BLaER1 (cell line): ENCODE measurements at regions not wholly inside any gene's neighbourhood (a gene's known extent, or its start where the extent isn't known, plus 50 kb on each side); places are given as distances from the start of the nearest gene placed in this dataset.

ENCODE experiments used
- H3K27ac ChIP-seq: shearing (Covaris generic); formaldehyde crosslinking; 2 replicates; pipeline ENCODE4 v1.8.1; 2022
- H3K27me3 ChIP-seq: shearing (Covaris generic); formaldehyde crosslinking; 2 replicates; pipeline ENCODE4 v1.8.1; 2022
- H3K36me3 ChIP-seq: shearing (Covaris generic); formaldehyde crosslinking; 2 replicates; pipeline ENCODE4 v1.8.1; 2022
- H3K4me1 ChIP-seq: shearing (Covaris generic); formaldehyde crosslinking; 2 replicates; pipeline ENCODE4 v1.8.1; 2022
- H3K4me2 ChIP-seq: shearing (Covaris generic); formaldehyde crosslinking; 2 replicates; pipeline ENCODE4 v1.8.1; 2022
- H3K4me3 ChIP-seq: shearing (Covaris generic); formaldehyde crosslinking; 2 replicates; pipeline ENCODE4 v1.8.1; 2022
- H3K9ac ChIP-seq: shearing (Covaris generic); formaldehyde crosslinking; 2 replicates; pipeline ENCODE4 v1.8.1; 2022
- H3K9me3 ChIP-seq: shearing (Covaris generic); formaldehyde crosslinking; 2 replicates; pipeline ENCODE4 v1.8.1; 2022
- H4K20me1 ChIP-seq: shearing (Covaris generic); formaldehyde crosslinking; 2 replicates; pipeline ENCODE4 v1.8.1; 2022
- Cebpa-rat ChIP-seq: shearing (Covaris generic); IDR thresholded peaks from 2 replicates; pipeline ENCODE4 v1.8.1; 2022

GRCh38 chr6:113292646-113293422 is 564.3 kb upstream of the MARCKS start:
- H3K36me3 ChIP-seq: no peaks in the 10 kb centered on the region
- no peaks in the 10 kb centered on the region for H3K27me3 ChIP-seq
- TF ChIP-seq Cebpa-rat: no peak
- H3K9ac ChIP-seq: no peak overlapping the region
- no peak overlapping the region for H3K27ac ChIP-seq
- H3K4me1 ChIP-seq: no peaks in the 10 kb centered on the region
- H3K4me3 ChIP-seq: no peak overlapping the region
- no peaks in the 10 kb centered on the region for H3K9me3 ChIP-seq
- H3K4me2 ChIP-seq: no peak overlapping the region
- H4K20me1 ChIP-seq: no peaks in the 10 kb centered on the region

- no peaks in the 10 kb centered on the region for H3K27me3 ChIP-seq
- no peak overlapping the region for H3K27ac ChIP-seq
- H3K9me3 ChIP-seq: no peaks in the 10 kb centered on the region
- H3K9ac ChIP-seq: no peak overlapping the region
- no peak for TF ChIP-seq Cebpa-rat
- no peaks in the 10 kb centered on the region for H3K4me1 ChIP-seq
- H3K4me3 ChIP-seq: no peak overlapping the region
- H3K4me2 ChIP-seq: no peak overlapping the region
- no peaks in the 10 kb centered on the region for H4K20me1 ChIP-seq
- H3K36me3 ChIP-seq: no peaks in the 10 kb centered on the region
Observed at GRCh38 chr6:113293423-113293740, 563.8 kb upstream of the MARCKS start.

GRCh38 chr6:113299531-113299930 is 557.6 kb upstream of the MARCKS start:
- H3K9ac ChIP-seq: no peak overlapping the region
- no peak for TF ChIP-seq Cebpa-rat
- H3K4me2 ChIP-seq: no peak overlapping the region
- H4K20me1 ChIP-seq: no peaks in the 10 kb centered on the region
- no peaks in the 10 kb centered on the region for H3K4me1 ChIP-seq
- H3K27me3 ChIP-seq: no peaks in the 10 kb centered on the region
- no peak overlapping the region for H3K4me3 ChIP-seq
- no peaks in the 10 kb centered on the region for H3K36me3 ChIP-seq
- no peaks in the 10 kb centered on the region for H3K9me3 ChIP-seq
- H3K27ac ChIP-seq: no peak overlapping the region

GRCh38 chr6:113301651-113302050 is 555.5 kb upstream of the MARCKS start:
- no peaks in the 10 kb centered on the region for H4K20me1 ChIP-seq
- H3K4me2 ChIP-seq: no peak overlapping the region
- H3K27ac ChIP-seq: no peak overlapping the region
- no peaks in the 10 kb centered on the region for H3K9me3 ChIP-seq
- H3K4me1 ChIP-seq: no peaks in the 10 kb centered on the region
- no peak overlapping the region for H3K4me3 ChIP-seq
- TF ChIP-seq Cebpa-rat: no peak
- H3K27me3 ChIP-seq: no peaks in the 10 kb centered on the region
- no peaks in the 10 kb centered on the region for H3K36me3 ChIP-seq
- H3K9ac ChIP-seq: no peak overlapping the region

- Histone ChIP-seq H3K4me2 (no peak overlapping the region), H3K4me1 (no peaks in the 10 kb centered on the region), H3K36me3 (no peaks in the 10 kb centered on the region), H3K27me3 (no peaks in the 10 kb centered on the region), H3K4me3 (no peak overlapping the region), H3K27ac (no peak overlapping the region), H3K9ac (no peak overlapping the region), H4K20me1 (no peaks in the 10 kb centered on the region), H3K9me3 (no peaks in the 10 kb centered on the region)
- TF ChIP-seq Cebpa-rat: no peak
Observed at GRCh38 chr6:113304116-113304515, 553.0 kb upstream of the MARCKS start.

- H3K4me2 ChIP-seq: no peak overlapping the region
- no peaks in the 10 kb centered on the region for H3K36me3 ChIP-seq
- TF ChIP-seq Cebpa-rat: no peak
- H3K27ac ChIP-seq: no peak overlapping the region
- no peaks in the 10 kb centered on the region for H4K20me1 ChIP-seq
- no peaks in the 10 kb centered on the region for H3K27me3 ChIP-seq
- H3K4me1 ChIP-seq: no peaks in the 10 kb centered on the region
- H3K4me3 ChIP-seq: no peak overlapping the region
- no peak overlapping the region for H3K9ac ChIP-seq
- H3K9me3 ChIP-seq: no peaks in the 10 kb centered on the region
Observed at GRCh38 chr6:113306552-113307145, 550.5 kb upstream of the MARCKS start.

- Histone ChIP-seq H3K36me3 (no peaks in the 10 kb centered on the region), H3K4me1 (no peaks in the 10 kb centered on the region), H3K27me3 (no peaks in the 10 kb centered on the region), H4K20me1 (no peaks in the 10 kb centered on the region), H3K9ac (no peak overlapping the region), H3K4me2 (no peak overlapping the region), H3K9me3 (no peaks in the 10 kb centered on the region), H3K27ac (no peak overlapping the region), H3K4me3 (no peak overlapping the region)
- no peak for TF ChIP-seq Cebpa-rat
Observed at GRCh38 chr6:113308266-113308665, 548.9 kb upstream of the MARCKS start.

- Histone ChIP-seq H3K9ac (no peak overlapping the region), H3K4me2 (no peak overlapping the region), H3K9me3 (no peaks in the 10 kb centered on the region), H3K27me3 (no peaks in the 10 kb centered on the region), H3K4me1 (no peaks in the 10 kb centered on the region), H3K36me3 (no peaks in the 10 kb centered on the region), H3K27ac (no peak overlapping the region), H4K20me1 (no peaks in the 10 kb centered on the region), H3K4me3 (no peak overlapping the region)
- no peak for TF ChIP-seq Cebpa-rat
Observed at GRCh38 chr6:113313841-113314240, 543.3 kb upstream of the MARCKS start.

- no peak for TF ChIP-seq Cebpa-rat
Observed at GRCh38 chr6:113315165-113315564, 542.0 kb upstream of the MARCKS start.

GRCh38 chr6:113315879-113316278 is 541.3 kb upstream of the MARCKS start:
- no peaks in the 10 kb centered on the region for H4K20me1 ChIP-seq
- TF ChIP-seq Cebpa-rat: no peak
- H3K9me3 ChIP-seq: no peaks in the 10 kb centered on the region
- no peaks in the 10 kb centered on the region for H3K27me3 ChIP-seq
- no peaks in the 10 kb centered on the region for H3K4me1 ChIP-seq
- no peak overlapping the region for H3K4me2 ChIP-seq
- H3K27ac ChIP-seq: no peak overlapping the region
- H3K36me3 ChIP-seq: no peaks in the 10 kb centered on the region
- no peak overlapping the region for H3K9ac ChIP-seq
- H3K4me3 ChIP-seq: no peak overlapping the region

More at GRCh38 chr6:113315165-113315564, 542.0 kb upstream of the MARCKS start:
- Histone ChIP-seq H3K4me3 (no peak overlapping the region), H3K9me3 (no peaks in the 10 kb centered on the region), H3K4me2 (no peak overlapping the region), H3K4me1 (no peaks in the 10 kb centered on the region), H3K27me3 (no peaks in the 10 kb centered on the region), H4K20me1 (no peaks in the 10 kb centered on the region), H3K9ac (no peak overlapping the region), H3K27ac (no peak overlapping the region), H3K36me3 (no peaks in the 10 kb centered on the region)

GRCh38 chr6:113317442-113317841 is 539.7 kb upstream of the MARCKS start:
- Histone ChIP-seq H3K9me3 (no peaks in the 10 kb centered on the region), H3K9ac (no peak overlapping the region), H3K4me3 (no peak overlapping the region), H3K4me1 (no peaks in the 10 kb centered on the region), H3K36me3 (no peaks in the 10 kb centered on the region), H4K20me1 (no peaks in the 10 kb centered on the region), H3K27me3 (no peaks in the 10 kb centered on the region), H3K4me2 (no peak overlapping the region), H3K27ac (no peak overlapping the region)
- no peak for TF ChIP-seq Cebpa-rat
